ENCODE measurements at regions not wholly inside any gene's neighbourhood (a gene's known extent, or its start where the extent isn't known, plus 50 kb on each side); places are given as distances from the start of the nearest gene placed in this dataset.

- TF ChIP-seq CTCF (IDR thresholded peaks at IDR 0.05; ENCODE audit: insufficient read depth, low read depth, low read length): no peak
- no peak for DNase-seq (ENCODE audit: low read depth)
- no peak overlapping the region for H3K4me3 ChIP-seq (ENCODE audit: low read depth, low read length)
These were observed 225.0 kb upstream of the HS6ST1 start for GRCh38 chr2:128543646-128544045.

GRCh38 chr2:128544321-128545037, 225.8 kb upstream of the HS6ST1 start:
- H3K4me3 ChIP-seq (ENCODE audit: low read depth, low read length): no peak overlapping the region
- DNase-seq (ENCODE audit: low read depth): no peak
- TF ChIP-seq CTCF (IDR thresholded peaks at IDR 0.05; ENCODE audit: insufficient read depth, low read depth, low read length): no peak

GRCh38 chr2:128545085-128545484, 226.4 kb upstream of the HS6ST1 start:
- no peak overlapping the region for H3K4me3 ChIP-seq (ENCODE audit: low read depth, low read length)
- no peak for DNase-seq (ENCODE audit: low read depth)
- TF ChIP-seq CTCF (IDR thresholded peaks at IDR 0.05; ENCODE audit: insufficient read depth, low read depth, low read length): no peak

- TF ChIP-seq CTCF (IDR thresholded peaks at IDR 0.05; ENCODE audit: insufficient read depth, low read depth, low read length): no peak
- H3K4me3 ChIP-seq (ENCODE audit: low read depth, low read length): no peak overlapping the region
- DNase-seq (ENCODE audit: low read depth): no peak
These were observed 227.2 kb upstream of the HS6ST1 start for GRCh38 chr2:128545829-128546228.

- TF ChIP-seq CTCF (IDR thresholded peaks at IDR 0.05; ENCODE audit: insufficient read depth, low read depth, low read length): no peak
- no peak overlapping the region for H3K4me3 ChIP-seq (ENCODE audit: low read depth, low read length)
- DNase-seq (ENCODE audit: low read depth): no peak
These were observed 229.0 kb upstream of the HS6ST1 start for GRCh38 chr2:128547667-128548066.

- TF ChIP-seq CTCF (IDR thresholded peaks at IDR 0.05; ENCODE audit: insufficient read depth, low read depth, low read length): no peak
- no peak overlapping the region for H3K4me3 ChIP-seq (ENCODE audit: low read depth, low read length)
- no peak for DNase-seq (ENCODE audit: low read depth)
These were observed 229.8 kb upstream of the HS6ST1 start for GRCh38 chr2:128548461-128548891.

- no peak for DNase-seq (ENCODE audit: low read depth)
- no peak for TF ChIP-seq CTCF (IDR thresholded peaks at IDR 0.05; ENCODE audit: insufficient read depth, low read depth, low read length)
- H3K4me3 ChIP-seq (ENCODE audit: low read depth, low read length): no peak overlapping the region
These were observed 230.4 kb upstream of the HS6ST1 start for GRCh38 chr2:128549094-128549493.

Measured in fibroblast of villous mesenchyme (primary cell).